DOHH2 (cell line): ENCODE measurements at regions not wholly inside any gene's neighbourhood (a gene's known extent, or its start where the extent isn't known, plus 50 kb on each side); places are given as distances from the start of the nearest gene placed in this dataset.

ENCODE experiments used
- H3F3A ChIP-seq: fragments of 200-600 bp; sonication (generic), shearing (Covaris generic); 2 replicates; pipeline ENCODE4 v1.6.0; 2016; ENCODE audit warnings: antibody characterized with exemption, mild to moderate bottlenecking; ENCODE audit not compliant: control insufficient read depth, insufficient read depth
- H3K27ac ChIP-seq: fragments of 200-600 bp; sonication (generic); 2 replicates; pipeline ENCODE4 v1.5.1; 2014; ENCODE audit warnings: low read depth, mild to moderate bottlenecking, low read length, moderate library complexity
- H3K27me3 ChIP-seq: fragments of 200-600 bp; sonication (generic); 2 replicates; pipeline ENCODE4 v1.6.1; 2014; ENCODE audit warnings: mild to moderate bottlenecking, low read length, mixed read lengths; ENCODE audit not compliant: control insufficient read depth
- H3K36me3 ChIP-seq: fragments of 200-600 bp; sonication (generic); 2 replicates; pipeline ENCODE4 v1.6.1; 2014; ENCODE audit warnings: mild to moderate bottlenecking, low read length, moderate library complexity, mixed read lengths; ENCODE audit not compliant: control insufficient read depth
- H3K4me1 ChIP-seq: fragments of 200-600 bp; sonication (generic); 2 replicates; pipeline ENCODE4 v1.6.1; 2014; ENCODE audit warnings: mild to moderate bottlenecking, low read length, mixed read lengths; ENCODE audit not compliant: control insufficient read depth
- H3K4me2 ChIP-seq: fragments of 200-600 bp; sonication (generic); 2 replicates; pipeline ENCODE4 v1.6.0; 2014; ENCODE audit warnings: mild to moderate bottlenecking, low read length, moderate library complexity
- H3K4me3 ChIP-seq: fragments of 200-600 bp; sonication (generic); 2 replicates; pipeline ENCODE4 v1.5.1; 2014; ENCODE audit warnings: mild to moderate bottlenecking, low read length, mixed read lengths
- H3K79me2 ChIP-seq: fragments of 200-600 bp; sonication (generic); 2 replicates; pipeline ENCODE4 v1.6.1; 2014; ENCODE audit warnings: mild to moderate bottlenecking, low read length, mixed read lengths; ENCODE audit not compliant: control insufficient read depth
- H3K9me2 ChIP-seq: fragments of 200-600 bp; sonication (generic); replicated peaks from 2 replicates; pipeline ENCODE4 v1.6.1; 2014; ENCODE audit warnings: mild to moderate bottlenecking, low read length, mixed read lengths; ENCODE audit not compliant: control insufficient read depth
- H3K9me3 ChIP-seq: fragments of 200-600 bp; sonication (generic); 2 replicates; pipeline ENCODE4 v1.6.1; 2014; ENCODE audit warnings: antibody characterized with exemption, low read length, mixed read lengths; ENCODE audit not compliant: control insufficient read depth, insufficient read depth
- H4K20me1 ChIP-seq: fragments of 200-600 bp; sonication (generic); 2 replicates; pipeline ENCODE4 v1.6.0; 2014; ENCODE audit warnings: low read depth, mild to moderate bottlenecking, antibody characterized with exemption, low read length, moderate library complexity; ENCODE audit not compliant: control insufficient read depth, insufficient read depth
- EZH2phosphoT487 ChIP-seq: fragments of 200-600 bp; sonication (generic); IDR thresholded peaks from 2 replicates; pipeline ENCODE4 v1.6.1; 2017; ENCODE audit warnings: borderline replicate concordance, mild to moderate bottlenecking, antibody characterized with exemption, low read length, moderate library complexity, mixed read lengths
- TF ChIP-seq, protein P1 (sequence below): fragments of 200-600 bp; sonication (generic); IDR thresholded peaks from one replicate; pipeline ENCODE4 v1.5.1; 2014; ENCODE audit warnings: antibody characterized with exemption, mild to moderate bottlenecking, low read depth, low read length; ENCODE audit not compliant: poor library complexity, severe bottlenecking

DNA sequence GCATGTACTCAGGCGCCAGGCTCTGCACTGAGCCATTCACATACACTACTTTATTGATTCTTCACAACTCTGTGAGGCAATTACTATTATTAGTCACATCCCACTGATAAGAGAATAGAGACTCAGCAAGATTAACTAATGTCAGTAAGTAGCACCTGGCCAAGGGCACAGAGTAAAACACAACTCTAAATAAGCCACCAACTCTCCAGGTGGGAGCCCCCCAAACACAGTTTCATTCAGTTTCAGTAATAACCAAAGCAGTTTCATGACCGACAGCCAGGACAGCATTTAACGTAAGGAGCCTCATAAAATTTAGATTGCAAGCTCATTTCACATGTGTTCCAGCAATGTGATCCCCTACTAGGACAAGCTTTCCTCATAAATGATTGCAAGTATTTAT is 323.1 kb upstream of the CCDC196 start:
- Histone ChIP-seq H3K9me2 (no peaks in the 10 kb centered on the region), H3K4me2 (no peak overlapping the region)
- TF ChIP-seq EZH2phosphoT487: no peak
- TF ChIP-seq, protein P1, sequence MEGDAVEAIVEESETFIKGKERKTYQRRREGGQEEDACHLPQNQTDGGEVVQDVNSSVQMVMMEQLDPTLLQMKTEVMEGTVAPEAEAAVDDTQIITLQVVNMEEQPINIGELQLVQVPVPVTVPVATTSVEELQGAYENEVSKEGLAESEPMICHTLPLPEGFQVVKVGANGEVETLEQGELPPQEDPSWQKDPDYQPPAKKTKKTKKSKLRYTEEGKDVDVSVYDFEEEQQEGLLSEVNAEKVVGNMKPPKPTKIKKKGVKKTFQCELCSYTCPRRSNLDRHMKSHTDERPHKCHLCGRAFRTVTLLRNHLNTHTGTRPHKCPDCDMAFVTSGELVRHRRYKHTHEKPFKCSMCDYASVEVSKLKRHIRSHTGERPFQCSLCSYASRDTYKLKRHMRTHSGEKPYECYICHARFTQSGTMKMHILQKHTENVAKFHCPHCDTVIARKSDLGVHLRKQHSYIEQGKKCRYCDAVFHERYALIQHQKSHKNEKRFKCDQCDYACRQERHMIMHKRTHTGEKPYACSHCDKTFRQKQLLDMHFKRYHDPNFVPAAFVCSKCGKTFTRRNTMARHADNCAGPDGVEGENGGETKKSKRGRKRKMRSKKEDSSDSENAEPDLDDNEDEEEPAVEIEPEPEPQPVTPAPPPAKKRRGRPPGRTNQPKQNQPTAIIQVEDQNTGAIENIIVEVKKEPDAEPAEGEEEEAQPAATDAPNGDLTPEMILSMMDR: no peak

DNA sequence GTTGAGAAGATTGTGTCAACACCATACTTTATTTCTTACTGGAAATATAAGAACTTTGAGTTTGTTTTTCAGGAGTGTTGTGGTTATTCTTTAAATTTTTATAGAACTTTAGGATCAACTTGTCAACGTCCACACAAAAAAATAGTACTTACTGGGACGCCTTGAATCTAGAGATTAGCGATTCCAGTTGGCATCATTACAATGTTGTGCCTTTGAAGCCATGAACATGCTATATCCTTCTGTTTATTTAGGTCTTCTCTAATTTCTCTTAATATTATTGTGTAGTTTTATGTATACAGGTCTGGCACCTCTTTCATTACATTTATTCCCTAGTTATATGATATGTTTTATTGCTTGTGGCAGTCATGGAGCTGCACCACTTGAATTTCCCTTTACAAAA is 320.8 kb upstream of the CCDC196 start:
- no peak overlapping the region for H3K27ac ChIP-seq
- no peaks in the 10 kb centered on the region for H3K79me2 ChIP-seq
- no peaks in the 10 kb centered on the region for H3K36me3 ChIP-seq
- H4K20me1 ChIP-seq: no peaks in the 10 kb centered on the region
- no peaks in the 10 kb centered on the region for H3K9me3 ChIP-seq
- no peaks in the 10 kb centered on the region for H3F3A ChIP-seq
- H3K9me2 ChIP-seq: no peaks in the 10 kb centered on the region
- H3K4me3 ChIP-seq: no peak overlapping the region
- TF ChIP-seq, protein P1: no peak
- TF ChIP-seq EZH2phosphoT487: no peak
- H3K27me3 ChIP-seq: no peaks in the 10 kb centered on the region
- H3K4me1 ChIP-seq: no peaks in the 10 kb centered on the region
- H3K4me2 ChIP-seq: no peak overlapping the region

More for the DNA sequence above, 323.1 kb upstream of the CCDC196 start:
- Histone ChIP-seq H3K36me3 (no peaks in the 10 kb centered on the region), H3K4me1 (no peaks in the 10 kb centered on the region), H3K27me3 (no peaks in the 10 kb centered on the region), H3K9me3 (no peaks in the 10 kb centered on the region), H3F3A (no peaks in the 10 kb centered on the region), H3K79me2 (no peaks in the 10 kb centered on the region), H3K4me3 (no peak overlapping the region), H4K20me1 (no peaks in the 10 kb centered on the region), H3K27ac (no peak overlapping the region)

DNA sequence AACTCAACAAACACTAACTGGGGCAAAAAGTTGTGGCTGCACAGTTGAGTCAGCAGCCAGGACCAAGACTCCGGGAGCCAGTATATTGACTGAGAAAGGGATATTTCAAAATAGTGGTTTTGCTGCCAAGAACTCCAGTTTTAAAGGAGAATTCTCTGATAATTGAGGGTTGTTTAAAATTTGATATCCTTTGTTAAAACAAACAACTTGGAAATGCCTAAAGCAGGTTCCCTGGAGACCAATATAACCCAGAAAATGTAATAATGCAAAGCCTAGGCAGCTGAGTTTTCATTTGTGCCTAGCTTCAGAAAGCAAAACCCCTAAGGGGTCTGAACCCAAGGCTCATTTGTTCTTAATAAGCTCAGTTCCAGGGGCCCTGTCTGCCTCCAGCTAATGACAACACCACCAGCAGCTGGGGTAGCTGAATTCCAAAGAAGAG is 311.7 kb upstream of the CCDC196 start:
- Histone ChIP-seq H3K27ac (no peak overlapping the region), H3K4me3 (no peak overlapping the region), H3K36me3 (no peaks in the 10 kb centered on the region)

More for the DNA sequence above, 311.7 kb upstream of the CCDC196 start:
- H3K79me2 ChIP-seq: no peaks in the 10 kb centered on the region
- H3K4me1 ChIP-seq: no peaks in the 10 kb centered on the region
- H3K4me2 ChIP-seq: no peak overlapping the region
- H4K20me1 ChIP-seq: no peaks in the 10 kb centered on the region
- TF ChIP-seq, protein P1: no peak
- TF ChIP-seq EZH2phosphoT487: no peak
- no peaks in the 10 kb centered on the region for H3F3A ChIP-seq
- no peaks in the 10 kb centered on the region for H3K9me3 ChIP-seq
- H3K9me2 ChIP-seq: no peaks in the 10 kb centered on the region
- no peaks in the 10 kb centered on the region; the same call in 1 of the 2 replicates for H3K27me3 ChIP-seq
